MM.1S (cell line): ENCODE measurements at regions not wholly inside any gene's neighbourhood (a gene's known extent, or its start where the extent isn't known, plus 50 kb on each side); places are given as distances from the start of the nearest gene placed in this dataset.
"Not testable (repeated sequence)": the region's sequence is repeated elsewhere in the genome, so short reads cannot be mapped to it uniquely, and the experiment has no call there.

Experiments used
- DNase-seq: peaks from one replicate; pipeline ENCODE4 v3.0.0-alpha.2; 2015
- H2AFZ ChIP-seq: fragments of 300-600 bp; sonication (generic); 2 replicates; pipeline ENCODE4 v1.6.0; 2016; ENCODE audit warnings: antibody characterized with exemption, low read length
- H3F3A ChIP-seq: fragments of 300-600 bp; sonication (generic); 2 replicates; pipeline ENCODE4 v1.6.1; 2016; ENCODE audit warnings: mild to moderate bottlenecking, antibody characterized with exemption, low read length, moderate library complexity, mixed read lengths; ENCODE audit not compliant: insufficient read depth
- H3K27ac ChIP-seq: fragments of 300-600 bp; sonication (generic); 2 replicates; pipeline ENCODE4 v1.5.1; 2016; ENCODE audit warnings: mild to moderate bottlenecking, low read length
- H3K27me3 ChIP-seq: fragments of 300-600 bp; sonication (generic); replicated peaks from 2 replicates; pipeline ENCODE4 v1.6.0; 2016; ENCODE audit warnings: low read length; ENCODE audit not compliant: insufficient read depth
- H3K36me3 ChIP-seq: fragments of 300-600 bp; sonication (generic); replicated peaks from 2 replicates; pipeline ENCODE4 v1.6.1; 2016; ENCODE audit warnings: mild to moderate bottlenecking, low read length, mixed read lengths; ENCODE audit not compliant: insufficient read depth
- H3K4me1 ChIP-seq: fragments of 300-600 bp; sonication (generic); 2 replicates; pipeline ENCODE4 v1.6.1; 2016; ENCODE audit warnings: low read length, mixed read lengths
- H3K4me2 ChIP-seq: fragments of 300-600 bp; sonication (generic); 2 replicates; pipeline ENCODE4 v1.6.0; 2016; ENCODE audit warnings: low read depth, low read length
- H3K4me3 ChIP-seq: fragments of 300-600 bp; sonication (generic); 2 replicates; pipeline ENCODE4 v1.5.1; 2016; ENCODE audit warnings: low read length, mixed read lengths
- H3K79me2 ChIP-seq: fragments of 300-600 bp; sonication (generic); 2 replicates; pipeline ENCODE4 v1.6.1; 2016; ENCODE audit warnings: mixed run types, low read length, mixed read lengths
- H3K9ac ChIP-seq: fragments of 300-600 bp; sonication (generic); 2 replicates; pipeline ENCODE4 v1.6.1; 2016; ENCODE audit warnings: low read length, mixed read lengths
- H3K9me2 ChIP-seq: fragments of 300-600 bp; sonication (generic); replicated peaks from 2 replicates; pipeline ENCODE4 v1.6.1; 2016; ENCODE audit warnings: mild to moderate bottlenecking, low read length, mixed read lengths; ENCODE audit not compliant: insufficient read depth
- H3K9me3 ChIP-seq: fragments of 300-600 bp; sonication (generic); replicated peaks from 2 replicates; pipeline ENCODE4 v1.6.1; 2016; ENCODE audit warnings: mild to moderate bottlenecking, low read length, mixed read lengths; ENCODE audit not compliant: insufficient read depth
- H4K20me1 ChIP-seq: fragments of 300-600 bp; sonication (generic); 2 replicates; pipeline ENCODE4 v1.6.1; 2016; ENCODE audit warnings: mild to moderate bottlenecking, low read length, moderate library complexity, mixed read lengths; ENCODE audit not compliant: insufficient read depth
- CTCF ChIP-seq: fragments of 300-600 bp; sonication (generic); IDR thresholded peaks from 2 replicates; pipeline ENCODE4 v1.5.1; 2016; ENCODE audit warnings: antibody characterized with exemption, low read length, mixed read lengths
- EZH2 ChIP-seq: fragments of 300-600 bp; sonication (generic); optimal IDR thresholded peaks from 2 replicates; pipeline ENCODE3; 2017; ENCODE audit warnings: low read depth, mild to moderate bottlenecking, antibody characterized with exemption, low read length, mixed read lengths
- EZH2phosphoT487 ChIP-seq: fragments of 300-600 bp; sonication (generic); IDR thresholded peaks from 2 replicates; pipeline ENCODE4 v1.6.1; 2018; ENCODE audit warnings: antibody characterized with exemption, low read length

GRCh38 chr5:67802766-67803165 is 412.8 kb upstream of the PIK3R1 start:
- H3K27me3 ChIP-seq = no peaks in the 10 kb centered on the region
- H3K4me2 ChIP-seq = no peak overlapping the region
- no peaks in the 10 kb centered on the region for H3K9me2 ChIP-seq
- TF ChIP-seq EZH2phosphoT487 (no peak), CTCF (no peak), EZH2 (no peak)
- H4K20me1 ChIP-seq = no peaks in the 10 kb centered on the region
- no peaks in the 10 kb centered on the region for H3K36me3 ChIP-seq
- no peaks in the 10 kb centered on the region for H3K79me2 ChIP-seq
- H3K4me3 ChIP-seq = no peak overlapping the region
- no peaks in the 10 kb centered on the region; the same call in 1 of the 2 replicates for H3F3A ChIP-seq
- DNase-seq = peak; percentile 45
- no peak overlapping the region for H3K9ac ChIP-seq
- H2AFZ ChIP-seq = no peak overlapping the region
- H3K4me1 ChIP-seq = no peaks in the 10 kb centered on the region
- H3K27ac ChIP-seq = no peak overlapping the region
- H3K9me3 ChIP-seq = no peaks in the 10 kb centered on the region

- no peaks in the 10 kb centered on the region for H3K36me3 ChIP-seq
- H3K4me1 ChIP-seq = no peaks in the 10 kb centered on the region
- no peak overlapping the region for H2AFZ ChIP-seq
- H3K9me2 ChIP-seq = no peaks in the 10 kb centered on the region
- TF ChIP-seq EZH2 (no peak), CTCF (no peak), EZH2phosphoT487 (no peak)
- no peaks in the 10 kb centered on the region for H3K79me2 ChIP-seq
- H3K4me3 ChIP-seq = no peak overlapping the region
- no peak overlapping the region for H3K27ac ChIP-seq
- H4K20me1 ChIP-seq = no peaks in the 10 kb centered on the region
- no peaks in the 10 kb centered on the region for H3K9me3 ChIP-seq
- no peaks in the 10 kb centered on the region; the same call in 1 of the 2 replicates for H3F3A ChIP-seq
- H3K9ac ChIP-seq = no peak overlapping the region
- no peaks in the 10 kb centered on the region for H3K27me3 ChIP-seq
- no peak overlapping the region for H3K4me2 ChIP-seq
- DNase-seq = no peak
Measured at GRCh38 chr5:67799732-67800234, 415.8 kb upstream of the PIK3R1 start.

- H3K79me2 ChIP-seq, H3K9me3 ChIP-seq, H3K9me2 ChIP-seq, H3F3A ChIP-seq, H3K27me3 ChIP-seq, H3K27ac ChIP-seq, H3K4me2 ChIP-seq, H3K36me3 ChIP-seq, H3K4me3 ChIP-seq, H3K4me1 ChIP-seq, H3K9ac ChIP-seq, H4K20me1 ChIP-seq, DNase-seq, H2AFZ ChIP-seq: not testable (repeated sequence)
Measured at GRCh38 chr5:67798470-67798869, 417.1 kb upstream of the PIK3R1 start.

- Histone ChIP-seq H3F3A (no peaks in the 10 kb centered on the region), H2AFZ (no peak overlapping the region), H3K27me3 (no peaks in the 10 kb centered on the region), H3K9me2 (no peaks in the 10 kb centered on the region), H3K4me3 (no peak overlapping the region), H3K9me3 (no peaks in the 10 kb centered on the region), H3K4me1 (no peaks in the 10 kb centered on the region), H3K9ac (no peak overlapping the region), H3K79me2 (no peaks in the 10 kb centered on the region), H4K20me1 (no peaks in the 10 kb centered on the region), H3K27ac (no peak overlapping the region), H3K36me3 (no peaks in the 10 kb centered on the region), H3K4me2 (no peak overlapping the region)
- DNase-seq = no peak
- TF ChIP-seq CTCF (no peak), EZH2phosphoT487 (no peak), EZH2 (no peak)
Measured at GRCh38 chr5:67795781-67796477, 419.6 kb upstream of the PIK3R1 start.
